ENCODE measurements at regions not wholly inside any gene's neighbourhood (a gene's known extent, or its start where the extent isn't known, plus 50 kb on each side); places are given as distances from the start of the nearest gene placed in this dataset.
A peak's percentile ranks its signal among the peaks of the same experiment; 100 is the strongest.

GRCh38 chr17:33475594-33475993, 182.5 kb upstream of the ASIC2 start:
- peak; percentile 55 for TF ChIP-seq GATA2 (IDR thresholded peaks at IDR 0.05; ENCODE audit: low read depth, low read length)
- TF ChIP-seq GATA3 (IDR thresholded peaks at IDR 0.05; ENCODE audit: low read depth, low read length): no peak
